H1 (cell line): ENCODE measurements at regions not wholly inside any gene's neighbourhood (a gene's known extent, or its start where the extent isn't known, plus 50 kb on each side); places are given as distances from the start of the nearest gene placed in this dataset.

Source experiments
- CTCF ChIA-PET: fragments of 300-600 bp; sonication (Branson Sonifier 250); formaldehyde crosslinking; loops from one replicate; lab custom pipeline; 2021; ENCODE audit not compliant: partially characterized antibody; lab: Charles Lee
- POLR2A ChIA-PET: fragments of 300-600 bp; sonication (Branson Sonifier 250); formaldehyde crosslinking; loops from one replicate; lab custom pipeline; 2021; ENCODE audit warnings: inconsistent platforms; ENCODE audit not compliant: partially characterized antibody; lab: Charles Lee
- DNase-seq, 2 experiments: peaks; one replicate each; pipeline versions ENCODE4 v3.0.0 to v3.0.0-alpha.2; 2010 to 2022; ENCODE audit warnings: low spot score in 2 of 2, low read depth in 1 of 2, mixed read lengths in 1 of 2
- FAIRE-seq: peaks from 2 replicates; lab custom pipeline; 2011; peaks lifted over from hg19 to GRCh38; lab: Jason Lieb, UNC
- H2AFZ ChIP-seq: 2 replicates; pipeline ENCODE4 v1.8.1; 2012; ENCODE audit warnings: low read length, inconsistent platforms
- H2AK5ac ChIP-seq: 2 replicates; pipeline ENCODE4 v1.6.1; 2013; ENCODE audit warnings: low read depth, low read length
- H2BK120ac ChIP-seq: replicated peaks from 2 replicates; pipeline ENCODE3; 2013; ENCODE audit warnings: low read depth, low read length, inconsistent platforms
- H2BK12ac ChIP-seq: 2 replicates; pipeline ENCODE4 v1.6.1; 2013; ENCODE audit warnings: low read depth, low read length
- H2BK15ac ChIP-seq: 2 replicates; pipeline ENCODE4 v1.6.1; 2013; ENCODE audit warnings: low read length
- H2BK20ac ChIP-seq: 2 replicates; pipeline ENCODE4 v1.6.1; 2013; ENCODE audit warnings: low read length
- H2BK5ac ChIP-seq: 2 replicates; pipeline ENCODE4 v1.6.1; 2013; ENCODE audit warnings: low read depth, low read length
- H3K14ac ChIP-seq: 2 replicates; pipeline ENCODE4 v1.6.1; 2013; ENCODE audit warnings: inconsistent platforms; ENCODE audit not compliant: insufficient read length
- H3K18ac ChIP-seq: 2 replicates; pipeline ENCODE4 v1.6.1; 2013; ENCODE audit warnings: low read length; ENCODE audit errors: extremely low read depth
- H3K23ac ChIP-seq: 2 replicates; pipeline ENCODE4 v1.6.1; 2013; ENCODE audit warnings: inconsistent platforms; ENCODE audit not compliant: insufficient read length
- H3K23me2 ChIP-seq: 2 replicates; pipeline ENCODE4 v1.6.1; 2013; ENCODE audit warnings: low read depth, low read length
- H3K27ac ChIP-seq: 2 replicates; pipeline ENCODE4 v1.6.1; 2011; ENCODE audit warnings: low read depth, low read length, inconsistent platforms
- H3K27me3 ChIP-seq, 4 experiments: replicated peaks in 1 of 4; 1 replicate in 1 of 4; 2 replicates in 3 of 4; pipeline versions ENCODE4 v1.6.1 to v1.8.1; 2011 to 2013; ENCODE audit warnings: low read length in 3 of 4, mild to moderate bottlenecking in 3 of 4, inconsistent platforms in 2 of 4, mixed read lengths in 2 of 4, moderate library complexity in 1 of 4; ENCODE audit not compliant: control insufficient read depth in 3 of 4, insufficient read depth in 3 of 4; ENCODE audit errors: extremely low read depth in 1 of 4
- H3K36me3 ChIP-seq, 4 experiments: 2 replicates each; pipeline versions ENCODE4 v1.6.1 to v1.8.1; 2011 to 2013; ENCODE audit warnings: mild to moderate bottlenecking in 4 of 4, low read length in 3 of 4, moderate library complexity in 2 of 4, control low read depth in 1 of 4, inconsistent platforms in 1 of 4; ENCODE audit not compliant: insufficient read depth in 4 of 4, control insufficient read depth in 2 of 4
- H3K4ac ChIP-seq: replicated peaks from 2 replicates; pipeline ENCODE3; 2013; ENCODE audit warnings: low read length, low read depth, mixed read lengths, inconsistent platforms; ENCODE audit not compliant: insufficient read length
- H3K4me1 ChIP-seq, 4 experiments: replicated peaks in 1 of 4; 1 replicate in 1 of 4; 2 replicates in 3 of 4; pipeline versions ENCODE4 v1.6.1 to v1.8.1; 2011 to 2013; ENCODE audit warnings: low read length in 3 of 4, inconsistent platforms in 2 of 4, mixed read lengths in 1 of 4; ENCODE audit not compliant: insufficient read depth in 4 of 4, control insufficient read depth in 3 of 4
- H3K4me2 ChIP-seq, 2 experiments: 2 replicates each; pipeline versions ENCODE4 v1.6.1 to v1.8.1; 2011 to 2013; ENCODE audit warnings: low read depth in 2 of 2, low read length in 2 of 2, control low read depth in 1 of 2, inconsistent platforms in 1 of 2, mild to moderate bottlenecking in 1 of 2; ENCODE audit not compliant: insufficient read depth in 1 of 2
- H3K4me3 ChIP-seq, 4 experiments: fragments of 200-600, 300-600 bp in 1 of 4; sonication (generic), shearing (Covaris generic), sonication (Bioruptor Twin) in 1 of 4; 2 replicates each; pipeline versions ENCODE4 v1.5.1 to v1.8.1; 2011 to 2016; ENCODE audit warnings: low read length in 4 of 4, low read depth in 3 of 4, control low read depth in 2 of 4, inconsistent platforms in 2 of 4, mild to moderate bottlenecking in 2 of 4, mixed read lengths in 1 of 4, moderate library complexity in 1 of 4; ENCODE audit not compliant: insufficient read depth in 2 of 4; ENCODE audit errors: extremely low read depth in 1 of 4
- H3K56ac ChIP-seq: replicated peaks from 2 replicates; pipeline ENCODE3; 2013; ENCODE audit warnings: low read depth, mild to moderate bottlenecking, mixed read lengths, low read length, inconsistent platforms; ENCODE audit not compliant: insufficient read length
- H3K79me1 ChIP-seq: 2 replicates; pipeline ENCODE4 v1.6.1; 2013; ENCODE audit warnings: low read depth, low read length, control low read depth
- H3K79me2 ChIP-seq, 2 experiments: 2 replicates each; pipeline versions ENCODE4 v1.6.1 to v1.8.1; 2012 to 2013; ENCODE audit warnings: low read length in 2 of 2, mild to moderate bottlenecking in 2 of 2, inconsistent platforms in 1 of 2; ENCODE audit not compliant: insufficient read depth in 2 of 2, control insufficient read depth in 1 of 2
- H3K9ac ChIP-seq, 4 experiments: replicated peaks in 1 of 4; 1 replicate in 1 of 4; 2 replicates in 3 of 4; pipeline versions ENCODE4 v1.6.1 to v1.8.1; 2011 to 2013; ENCODE audit warnings: low read depth in 3 of 4, low read length in 3 of 4, control low read depth in 2 of 4, mild to moderate bottlenecking in 2 of 4, moderate library complexity in 2 of 4, inconsistent platforms in 1 of 4; ENCODE audit errors: extremely low read depth in 1 of 4
- H3K9me3 ChIP-seq, 2 experiments: 2 replicates each; pipeline versions ENCODE4 v1.6.1 to v1.8.1; 2012 to 2013; ENCODE audit warnings: mild to moderate bottlenecking in 2 of 2, moderate library complexity in 2 of 2, control low read depth in 1 of 2, inconsistent platforms in 1 of 2, low read depth in 1 of 2, low read length in 1 of 2, mixed read lengths in 1 of 2; ENCODE audit not compliant: insufficient read depth in 2 of 2
- H4K20me1 ChIP-seq, 2 experiments: replicated peaks in 1 of 2; 2 replicates each; pipeline versions ENCODE3 to v1.8.1; 2011 to 2013; ENCODE audit warnings: inconsistent platforms in 2 of 2, low read length in 2 of 2, mild to moderate bottlenecking in 1 of 2; ENCODE audit not compliant: insufficient read depth in 2 of 2, control insufficient read depth in 1 of 2
- H4K5ac ChIP-seq: 2 replicates; pipeline ENCODE4 v1.6.1; 2013; ENCODE audit warnings: low read length, low read depth, mixed read lengths, inconsistent platforms; ENCODE audit not compliant: insufficient read length
- H4K8ac ChIP-seq: 2 replicates; pipeline ENCODE4 v1.8.0; 2013; ENCODE audit warnings: mild to moderate bottlenecking, moderate library complexity, low read length, inconsistent platforms; ENCODE audit not compliant: insufficient read depth; ENCODE audit errors: extremely low read depth
- H4K91ac ChIP-seq: replicated peaks from 2 replicates; pipeline ENCODE3; 2013; ENCODE audit warnings: low read length, mixed read lengths, inconsistent platforms; ENCODE audit not compliant: insufficient read length
- CBX5 ChIP-seq: fragments of 300-800, 300-1000 bp; sonication (generic); IDR thresholded peaks from 2 replicates; pipeline ENCODE4 v1.7.1; 2016; ENCODE audit warnings: antibody characterized with exemption, low read length, low read depth
- CHD1 ChIP-seq: IDR thresholded peaks from 2 replicates; pipeline ENCODE4 v1.6.1; 2012; ENCODE audit warnings: low read depth, low read length, improper control_type of control experiment
- CREB1 ChIP-seq: IDR thresholded peaks from 2 replicates; pipeline ENCODE4 v1.6.1; 2012; ENCODE audit warnings: inconsistent platforms
- EZH2 ChIP-seq: fragments of 200-600 bp; sonication (generic); IDR thresholded peaks from 2 replicates; pipeline ENCODE4 v1.7.1; 2012; ENCODE audit warnings: low read depth, mild to moderate bottlenecking, moderate library complexity, low read length, inconsistent platforms; ENCODE audit not compliant: severe bottlenecking
- NRF1 ChIP-seq: IDR thresholded peaks from 2 replicates; pipeline ENCODE4 v1.6.1; 2011; ENCODE audit warnings: mild to moderate bottlenecking, low read depth, low read length, improper control_type of control experiment
- RBBP5 ChIP-seq: IDR thresholded peaks from 2 replicates; pipeline ENCODE4 v1.7.1; 2012; ENCODE audit warnings: low read depth, mild to moderate bottlenecking, inconsistent platforms, low read length, moderate library complexity, borderline replicate concordance
- SAP30 ChIP-seq: fragments of 300-600 bp; sonication (generic); IDR thresholded peaks from 2 replicates; pipeline ENCODE4 v1.7.1; 2012; ENCODE audit warnings: low read length, moderate library complexity, mild to moderate bottlenecking, inconsistent platforms; ENCODE audit not compliant: insufficient read depth, insufficient replicate concordance
- SIX5 ChIP-seq: IDR thresholded peaks from 2 replicates; pipeline ENCODE4 v1.6.1; 2011; ENCODE audit warnings: mild to moderate bottlenecking, low read depth, low read length
- SUZ12 ChIP-seq: fragments of 200-600 bp; sonication (generic); IDR thresholded peaks from 2 replicates; pipeline ENCODE4 v1.6.1; 2012; ENCODE audit warnings: mild to moderate bottlenecking, inconsistent platforms, low read length, moderate library complexity, mixed read lengths
- TAF1 ChIP-seq: IDR thresholded peaks from 2 replicates; pipeline ENCODE4 v1.6.1; 2011; ENCODE audit warnings: mild to moderate bottlenecking, low read depth, low read length
- YY1 ChIP-seq: IDR thresholded peaks from 2 replicates; pipeline ENCODE4 v1.6.1; 2011; ENCODE audit warnings: low read depth, mild to moderate bottlenecking, low read length
- WGBS, 2 experiments: shearing (Covaris generic) in 1 of 2; methylation state at CpG; one replicate each; pipeline versions ENCODE4 v1.1.6 to v1.1.7; 2013 to 2015; ENCODE audit warnings: low lambda C conversion rate in 2 of 2, mixed read lengths in 2 of 2, inconsistent platforms in 1 of 2, low coverage in 1 of 2, missing lambda C conversion rate in 1 of 2; ENCODE audit not compliant: insufficient replicate concordance in 2 of 2, insufficient coverage in 1 of 2, insufficient read length in 1 of 2; ENCODE audit errors: extremely low coverage in 1 of 2, missing lambda C conversion rate in 1 of 2; 5-methylcytosine and 5-hydroxymethylcytosine counted together
- TF ChIP-seq, protein P1 (sequence below): IDR thresholded peaks from 2 replicates; pipeline ENCODE4 v1.6.1; 2012; ENCODE audit warnings: low read length, inconsistent platforms
- TF ChIP-seq, protein P2 (sequence below): IDR thresholded peaks from 2 replicates; pipeline ENCODE4 v1.6.1; 2011; ENCODE audit warnings: low read depth, mild to moderate bottlenecking, low read length; ENCODE audit not compliant: insufficient read depth

DNA sequence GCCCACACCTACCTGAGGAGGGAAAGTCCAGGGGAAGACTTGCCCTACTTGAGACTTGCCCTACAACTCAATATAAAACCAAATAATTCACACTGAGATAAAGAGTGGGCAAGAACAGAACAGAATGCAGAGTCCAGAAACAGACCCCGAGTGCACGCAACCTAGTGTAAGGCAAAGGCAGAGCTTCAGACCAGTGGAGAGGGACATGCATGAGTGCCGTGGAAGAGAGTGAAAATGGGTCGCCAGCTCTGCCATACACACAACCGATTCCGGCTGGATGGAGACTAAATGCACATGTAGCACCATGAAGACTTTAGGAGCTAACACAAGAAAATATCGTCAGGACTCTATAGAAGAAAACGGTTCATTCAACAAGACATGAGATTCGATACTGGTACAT lies 58.8 kb upstream of the CST7 start:
- no peaks in the 10 kb centered on the region for H3K27me3 ChIP-seq
- H3K9ac ChIP-seq, result no peak overlapping the region
- DNase-seq (no peak), FAIRE-seq (no peak)
- H3K23me2 ChIP-seq, result no peaks in the 10 kb centered on the region; the same call in 1 of the 2 replicates
- H2BK120ac ChIP-seq, result no peak overlapping the region
- no peak overlapping the region for H3K4me3 ChIP-seq
- no peaks in the 10 kb centered on the region for H3K36me3 ChIP-seq
- H3K18ac ChIP-seq, result no peak overlapping the region
- no peaks in the 10 kb centered on the region for H3K4me1 ChIP-seq
- 90% methylated on average over 9 of the region's 9 CpGs; no CpG with 5 or more reads in 1 of the 2 experiments for WGBS, 2 experiments
- no peaks in the 10 kb centered on the region for H4K20me1 ChIP-seq
- no peak overlapping the region for H4K8ac ChIP-seq
- no peak overlapping the region for H3K4me2 ChIP-seq
- H4K5ac ChIP-seq, result no peak overlapping the region
- no peak overlapping the region; the same call in 1 of the 2 replicates for H3K27ac ChIP-seq
- H3K56ac ChIP-seq, result no peak overlapping the region
- no peak overlapping the region for H4K91ac ChIP-seq
- ChIA-PET POLR2A (no interaction called here), CTCF (no interaction called here)
- 0 out of 2 replicates have a peak overlapping the region, but pooled peaks have one; percentile 8 for H2BK15ac ChIP-seq
- no peaks in the 10 kb centered on the region for H3K79me2 ChIP-seq
- H3K14ac ChIP-seq, result no peak overlapping the region
- H2AFZ ChIP-seq, result no peak overlapping the region
- no peaks in the 10 kb centered on the region for H3K79me1 ChIP-seq
- H2BK20ac ChIP-seq, result no peak overlapping the region
- H3K9me3 ChIP-seq, result peaks cover 0 to 6% of the 10 kb centered on the region in 2 experiments; a peak in 1 of 4 replicates
- no peak overlapping the region for H2AK5ac ChIP-seq
- no peak overlapping the region for H3K4ac ChIP-seq
- H3K23ac ChIP-seq, result no peak overlapping the region
- H2BK5ac ChIP-seq, result no peak overlapping the region
- H2BK12ac ChIP-seq, result no peak overlapping the region
- TF ChIP-seq EZH2, result no peak
- TF ChIP-seq CHD1, result no peak
- no peak for TF ChIP-seq SUZ12
- TF ChIP-seq, protein P1, sequence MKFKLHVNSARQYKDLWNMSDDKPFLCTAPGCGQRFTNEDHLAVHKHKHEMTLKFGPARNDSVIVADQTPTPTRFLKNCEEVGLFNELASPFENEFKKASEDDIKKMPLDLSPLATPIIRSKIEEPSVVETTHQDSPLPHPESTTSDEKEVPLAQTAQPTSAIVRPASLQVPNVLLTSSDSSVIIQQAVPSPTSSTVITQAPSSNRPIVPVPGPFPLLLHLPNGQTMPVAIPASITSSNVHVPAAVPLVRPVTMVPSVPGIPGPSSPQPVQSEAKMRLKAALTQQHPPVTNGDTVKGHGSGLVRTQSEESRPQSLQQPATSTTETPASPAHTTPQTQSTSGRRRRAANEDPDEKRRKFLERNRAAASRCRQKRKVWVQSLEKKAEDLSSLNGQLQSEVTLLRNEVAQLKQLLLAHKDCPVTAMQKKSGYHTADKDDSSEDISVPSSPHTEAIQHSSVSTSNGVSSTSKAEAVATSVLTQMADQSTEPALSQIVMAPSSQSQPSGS, result no peak
- no peak for TF ChIP-seq NRF1
- TF ChIP-seq SAP30, result no peak
- TF ChIP-seq SIX5, result no peak
- TF ChIP-seq RBBP5, result no peak
- no peak for TF ChIP-seq TAF1
- TF ChIP-seq, protein P2, sequence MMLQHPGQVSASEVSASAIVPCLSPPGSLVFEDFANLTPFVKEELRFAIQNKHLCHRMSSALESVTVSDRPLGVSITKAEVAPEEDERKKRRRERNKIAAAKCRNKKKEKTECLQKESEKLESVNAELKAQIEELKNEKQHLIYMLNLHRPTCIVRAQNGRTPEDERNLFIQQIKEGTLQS, result no peak
- no peak for TF ChIP-seq YY1
- no peak for TF ChIP-seq CBX5
- no peak for TF ChIP-seq CREB1
